Breast epithelium (tissue), 4 donors: ENCODE measurements at regions not wholly inside any gene's neighbourhood (a gene's known extent, or its start where the extent isn't known, plus 50 kb on each side); places are given as distances from the start of the nearest gene placed in this dataset.

Experiments used
- DNase-seq, 2 donors: peaks; one replicate each; pipeline ENCODE4 v3.0.0-alpha.2; 2019; ENCODE audit warnings: low spot score in 2 of 2
- H3K27ac ChIP-seq, 2 donors: fragments of 200-600 bp; sonication (generic) in 1 of 2; one replicate each; pipeline ENCODE4 v1.5.1; 2016 to 2019; ENCODE audit warnings: mild to moderate bottlenecking in 1 of 2
- H3K27me3 ChIP-seq, 2 donors: fragments of 200-600 bp; sonication (generic) in 1 of 2; one replicate each; pipeline versions ENCODE4 v1.5.1 to v1.6.0; 2017 to 2019; ENCODE audit warnings: control low read depth in 1 of 2, mild to moderate bottlenecking in 1 of 2
- H3K36me3 ChIP-seq: fragments of 200-600 bp; one replicate; pipeline ENCODE4 v1.5.1; 2019
- H3K4me1 ChIP-seq, 2 donors: fragments of 200-600 bp; sonication (generic); one replicate each; pipeline ENCODE4 v1.5.1; 2016 to 2019; ENCODE audit warnings: control low read depth in 1 of 2
- H3K4me3 ChIP-seq, 3 donors: fragments of 200-600 bp; sonication (generic); 1 replicate in 2 of 3; 2 replicates in 1 of 3; pipeline ENCODE4 v1.5.1; 2016 to 2019; ENCODE audit warnings: mild to moderate bottlenecking in 3 of 3, moderate library complexity in 2 of 3
- H3K9me3 ChIP-seq, 2 donors: fragments of 200-600 bp; sonication (generic) in 1 of 2; one replicate each; pipeline ENCODE4 v1.5.1; 2016 to 2019; ENCODE audit warnings: control low read depth in 1 of 2
- POLR2A ChIP-seq: fragments of 450-650 bp; IDR thresholded peaks from one replicate; pipeline ENCODE4 v1.6.1; 2016; ENCODE audit warnings: antibody characterized with exemption, mild to moderate bottlenecking, moderate library complexity
- POLR2AphosphoS5 ChIP-seq, 3 donors: sonication (generic); formaldehyde crosslinking; IDR thresholded peaks; one replicate each; pipeline ENCODE4 v1.6.1; 2017; ENCODE audit warnings: antibody characterized with exemption in 3 of 3
- intact Hi-C: fragments of 100-400 bp; cut with DNase I; formaldehyde crosslinking; loops from one replicate; pipeline ENCODE4 v1.15.1; 2023; ENCODE audit warnings: low total_unique reads
- TF ChIP-seq, protein P1 (sequence below), 3 donors: fragments of 450-650 bp; IDR thresholded peaks; one replicate each; pipeline ENCODE4 v1.5.1; 2016 to 2017; ENCODE audit warnings: antibody characterized with exemption in 3 of 3, mild to moderate bottlenecking in 3 of 3, moderate library complexity in 3 of 3

DNA sequence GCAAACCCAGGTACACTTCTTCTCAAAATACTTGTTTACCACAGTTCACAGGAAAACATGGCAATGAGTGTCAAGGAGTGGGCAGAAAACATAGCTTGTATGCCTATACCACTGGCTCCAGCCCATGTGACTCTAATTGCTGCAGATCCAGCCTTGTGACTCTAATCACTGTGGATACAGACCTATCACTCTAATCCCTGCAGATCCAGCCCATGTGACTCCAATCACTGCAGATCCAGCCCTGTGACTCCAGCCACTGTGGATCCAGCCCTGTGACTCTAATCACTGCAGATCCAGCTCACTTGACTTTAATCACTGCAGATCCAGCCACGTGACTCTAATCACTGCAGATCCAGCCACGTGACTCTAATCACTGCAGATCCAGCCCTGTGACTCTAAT is 366.3 kb upstream of the IRX4 start:
- TF ChIP-seq, protein P1, sequence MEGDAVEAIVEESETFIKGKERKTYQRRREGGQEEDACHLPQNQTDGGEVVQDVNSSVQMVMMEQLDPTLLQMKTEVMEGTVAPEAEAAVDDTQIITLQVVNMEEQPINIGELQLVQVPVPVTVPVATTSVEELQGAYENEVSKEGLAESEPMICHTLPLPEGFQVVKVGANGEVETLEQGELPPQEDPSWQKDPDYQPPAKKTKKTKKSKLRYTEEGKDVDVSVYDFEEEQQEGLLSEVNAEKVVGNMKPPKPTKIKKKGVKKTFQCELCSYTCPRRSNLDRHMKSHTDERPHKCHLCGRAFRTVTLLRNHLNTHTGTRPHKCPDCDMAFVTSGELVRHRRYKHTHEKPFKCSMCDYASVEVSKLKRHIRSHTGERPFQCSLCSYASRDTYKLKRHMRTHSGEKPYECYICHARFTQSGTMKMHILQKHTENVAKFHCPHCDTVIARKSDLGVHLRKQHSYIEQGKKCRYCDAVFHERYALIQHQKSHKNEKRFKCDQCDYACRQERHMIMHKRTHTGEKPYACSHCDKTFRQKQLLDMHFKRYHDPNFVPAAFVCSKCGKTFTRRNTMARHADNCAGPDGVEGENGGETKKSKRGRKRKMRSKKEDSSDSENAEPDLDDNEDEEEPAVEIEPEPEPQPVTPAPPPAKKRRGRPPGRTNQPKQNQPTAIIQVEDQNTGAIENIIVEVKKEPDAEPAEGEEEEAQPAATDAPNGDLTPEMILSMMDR (IDR thresholded peaks at IDR 0.05) = no peak
- no peaks in the 10 kb centered on the region for H3K27me3 ChIP-seq
- peaks cover 0 to 6% of the 10 kb centered on the region in 2 donors for H3K9me3 ChIP-seq
- intact Hi-C loops = loop anchor here (5.0 kb wide), 1 partner anchor 687 kb away; no protein-coding TSS in a partner anchor
- H3K36me3 ChIP-seq = no peaks in the 10 kb centered on the region
- no peak overlapping the region for H3K27ac ChIP-seq
- no peak overlapping the region for H3K4me3 ChIP-seq
- H3K4me1 ChIP-seq = no peaks in the 10 kb centered on the region
- DNase-seq = no peak

DNA sequence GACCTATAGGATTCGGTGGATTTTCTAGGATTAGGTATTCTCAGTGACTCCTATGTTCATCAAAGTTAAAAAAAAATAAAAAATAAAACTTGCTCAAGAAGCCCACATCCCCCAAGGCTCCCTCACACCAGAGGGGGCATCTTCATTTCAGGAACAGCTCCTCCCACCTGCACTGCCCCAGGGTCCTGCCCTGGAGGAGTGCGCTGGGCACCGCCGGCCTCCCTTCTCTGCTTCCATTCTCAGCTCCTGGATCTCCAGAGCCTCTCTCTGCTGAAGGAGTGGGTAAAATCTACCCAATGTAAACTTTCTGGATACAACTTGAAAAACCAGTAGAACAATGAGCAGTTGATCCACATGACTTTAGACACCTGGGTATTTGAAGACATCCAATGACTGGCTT is 359.8 kb upstream of the IRX4 start:
- Histone ChIP-seq H3K27me3 (no peaks in the 10 kb centered on the region), H3K4me3 (no peak overlapping the region), H3K36me3 (no peaks in the 10 kb centered on the region), H3K27ac (no peak overlapping the region), H3K9me3 (peaks cover 0 to 6% of the 10 kb centered on the region in 2 donors), H3K4me1 (no peaks in the 10 kb centered on the region)
- intact Hi-C loops = no loop called here
- no peak for DNase-seq
- no peak for TF ChIP-seq POLR2AphosphoS5 (IDR thresholded peaks at IDR 0.05)
- TF ChIP-seq POLR2A = no peak
- TF ChIP-seq, protein P1 (IDR thresholded peaks at IDR 0.05) = no peak

DNA sequence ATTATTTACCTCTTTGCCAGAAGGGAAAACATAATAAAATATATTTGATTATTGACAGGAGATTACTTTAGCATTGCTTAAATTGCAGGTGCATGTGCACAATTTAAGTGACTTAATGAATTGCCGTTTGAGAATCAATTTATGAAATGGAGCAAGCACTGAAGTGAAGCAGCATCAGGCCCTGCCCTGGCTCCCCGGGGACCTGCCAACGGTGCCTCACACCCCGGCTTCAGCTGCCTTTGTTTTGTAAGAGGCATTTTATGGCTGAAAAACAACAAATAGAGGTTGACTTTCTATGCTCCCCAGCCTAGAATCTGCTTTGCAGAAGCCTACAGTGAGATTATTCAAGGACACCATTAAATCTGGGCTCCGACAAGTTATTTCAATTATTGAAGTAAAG is 359.1 kb upstream of the IRX4 start:
- TF ChIP-seq, protein P1 (IDR thresholded peaks at IDR 0.05) = no peak
- Histone ChIP-seq H3K9me3 (peaks cover 3 to 5% of the 10 kb centered on the region in 2 donors), H3K27me3 (no peaks in the 10 kb centered on the region), H3K27ac (no peak overlapping the region), H3K36me3 (no peaks in the 10 kb centered on the region), H3K4me1 (no peaks in the 10 kb centered on the region), H3K4me3 (no peak overlapping the region)
- intact Hi-C loops = no loop called here
- no peak for DNase-seq

DNA sequence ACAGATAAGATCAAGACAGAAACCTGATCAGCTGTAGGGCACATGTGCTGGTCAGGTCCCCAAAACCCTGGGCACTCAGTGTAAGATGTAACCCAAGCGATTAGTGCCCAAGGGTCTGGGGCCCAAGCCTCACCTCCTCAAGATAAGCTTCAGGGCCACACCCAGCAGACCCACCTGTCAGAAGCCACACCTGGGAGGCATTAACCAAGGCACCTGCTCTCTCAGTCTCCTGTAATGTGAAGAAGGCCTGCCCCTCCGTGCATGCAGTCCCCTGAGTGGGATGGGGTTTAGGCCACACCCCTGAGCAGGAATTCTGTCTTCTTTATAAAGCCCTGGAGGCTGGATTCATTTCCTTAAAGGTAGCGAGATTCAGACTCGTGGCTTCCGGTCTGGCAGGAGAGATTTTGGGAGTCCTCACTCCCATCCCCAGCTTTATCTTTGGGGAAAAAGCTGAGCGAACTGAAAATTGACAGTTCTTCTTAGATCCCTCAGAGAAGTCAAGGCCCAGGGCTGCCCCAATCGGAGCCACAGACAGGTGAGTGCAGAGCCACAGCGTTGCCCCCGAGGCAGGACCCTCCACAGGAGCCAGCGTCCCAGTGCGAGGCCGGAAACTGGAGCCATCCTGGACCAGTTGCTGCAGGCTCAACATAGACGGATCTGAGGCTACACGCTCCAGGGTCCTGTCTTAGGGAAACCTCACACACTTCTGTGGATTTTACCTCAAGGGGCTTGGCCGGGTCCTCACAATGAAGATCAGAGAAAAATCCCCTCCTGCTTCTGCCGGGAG is 357.6 kb upstream of the IRX4 start:
- intact Hi-C loops = no loop called here
- H3K27me3 ChIP-seq = no peaks in the 10 kb centered on the region
- no peak for DNase-seq
- TF ChIP-seq POLR2A (no peak), POLR2AphosphoS5 (IDR thresholded peaks at IDR 0.05) (no peak)
- TF ChIP-seq, protein P1 (IDR thresholded peaks at IDR 0.05) = no peak
- H3K36me3 ChIP-seq = no peaks in the 10 kb centered on the region
- peaks cover 3 to 12% of the 10 kb centered on the region in 2 donors for H3K9me3 ChIP-seq
- H3K4me1 ChIP-seq = no peaks in the 10 kb centered on the region
- H3K4me3 ChIP-seq = no peak overlapping the region
- H3K27ac ChIP-seq = no peak overlapping the region

DNA sequence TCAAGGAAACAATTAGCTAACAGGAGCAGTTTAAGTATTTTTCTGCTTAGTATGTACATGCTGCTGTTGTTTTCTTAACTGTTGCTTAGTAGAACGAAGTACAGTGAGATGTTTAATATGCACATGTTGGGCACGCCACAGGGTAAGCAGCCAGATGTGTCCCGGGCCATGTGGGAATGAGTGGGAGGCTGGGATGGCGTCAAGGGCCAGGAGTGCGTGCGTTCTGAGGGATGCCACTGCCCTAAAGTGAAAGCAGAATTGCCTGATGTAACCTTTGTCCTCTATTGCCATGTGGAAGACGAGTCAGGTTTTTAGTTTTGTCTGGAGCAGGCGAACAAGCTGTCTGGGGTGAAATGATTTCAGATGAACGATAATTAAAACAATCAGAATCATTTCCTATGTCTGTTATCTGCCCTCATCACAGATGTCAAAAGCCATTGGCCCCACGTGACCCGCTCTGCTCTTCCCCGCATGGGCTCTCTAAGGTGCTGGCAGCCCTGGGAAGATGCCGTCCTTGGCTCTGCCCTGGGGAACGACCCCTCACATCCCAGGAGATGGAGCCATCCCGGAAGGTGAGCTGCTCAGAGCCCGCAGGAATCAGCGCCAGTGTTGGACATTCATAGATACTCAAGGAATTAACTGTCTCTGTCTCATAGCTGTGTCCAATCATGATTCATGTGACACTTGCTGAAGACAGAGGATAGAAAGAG is 356.6 kb upstream of the IRX4 start:
- Histone ChIP-seq H3K36me3 (no peaks in the 10 kb centered on the region), H3K4me1 (no peaks in the 10 kb centered on the region), H3K27me3 (no peaks in the 10 kb centered on the region), H3K9me3 (peaks cover 3 to 13% of the 10 kb centered on the region in 2 donors), H3K27ac (no peak overlapping the region), H3K4me3 (no peak overlapping the region)
- DNase-seq = no peak
- TF ChIP-seq POLR2A (no peak), POLR2AphosphoS5 (IDR thresholded peaks at IDR 0.05) (no peak)
- TF ChIP-seq, protein P1 (IDR thresholded peaks at IDR 0.05) = no peak
- intact Hi-C loops = no loop called here
